Fibroblast of lung (primary cell): ENCODE measurements at regions not wholly inside any gene's neighbourhood (a gene's known extent, or its start where the extent isn't known, plus 50 kb on each side); places are given as distances from the start of the nearest gene placed in this dataset.
A peak's percentile ranks its signal among the peaks of the same experiment; 100 is the strongest.

ENCODE experiments used
- DNase-seq, 2 donors: peaks; one replicate each; pipeline versions ENCODE4 v3.0.0 to v3.0.0-alpha.2; 2010; ENCODE audit warnings: low read depth in 2 of 2
- H2AFZ ChIP-seq: 2 replicates; pipeline ENCODE4 v1.5.1; 2012; ENCODE audit warnings: low read length, control low read depth, inconsistent platforms
- H3K27ac ChIP-seq: 2 replicates; pipeline ENCODE4 v1.5.1; 2011; ENCODE audit warnings: low read length, control low read depth; ENCODE audit not compliant: insufficient read depth
- H3K27me3 ChIP-seq: 2 replicates; pipeline ENCODE4 v1.5.1; 2011; ENCODE audit warnings: mild to moderate bottlenecking, low read length; ENCODE audit not compliant: control insufficient read depth, insufficient read depth
- H3K36me3 ChIP-seq: 2 replicates; pipeline ENCODE4 v1.5.1; 2011; ENCODE audit warnings: low read length; ENCODE audit not compliant: control insufficient read depth, insufficient read depth
- H3K4me1 ChIP-seq: 2 replicates; pipeline ENCODE4 v1.5.1; 2011; ENCODE audit warnings: low read length; ENCODE audit not compliant: control insufficient read depth, insufficient read depth; ENCODE audit errors: extremely low read depth
- H3K4me2 ChIP-seq: 2 replicates; pipeline ENCODE4 v1.5.1; 2011; ENCODE audit warnings: low read length, control low read depth; ENCODE audit not compliant: insufficient read depth; ENCODE audit errors: extremely low read depth
- H3K4me3 ChIP-seq, 4 experiments: fragments of 200-600 bp in 1 of 4; sonication (generic) in 1 of 4; replicated peaks in 1 of 4; 2 replicates each; pipeline ENCODE4 v1.5.1; 2011 to 2016; ENCODE audit warnings: low read length in 4 of 4, low read depth in 3 of 4, mild to moderate bottlenecking in 3 of 4, control low read depth in 2 of 4, inconsistent platforms in 1 of 4, mixed read lengths in 1 of 4; ENCODE audit not compliant: insufficient read depth in 1 of 4; ENCODE audit errors: control extremely low read depth in 1 of 4
- H3K79me2 ChIP-seq: 2 replicates; pipeline ENCODE4 v1.5.1; 2012; ENCODE audit warnings: mild to moderate bottlenecking, low read length, inconsistent platforms; ENCODE audit not compliant: control insufficient read depth, insufficient read depth
- H3K9ac ChIP-seq: 2 replicates; pipeline ENCODE4 v1.5.1; 2011; ENCODE audit warnings: mild to moderate bottlenecking, low read length, control low read depth; ENCODE audit not compliant: insufficient read depth
- H3K9me3 ChIP-seq: 2 replicates; pipeline ENCODE4 v1.5.1; 2012; ENCODE audit warnings: low read depth, low read length; ENCODE audit not compliant: control insufficient read depth, insufficient read depth
- H4K20me1 ChIP-seq: 2 replicates; pipeline ENCODE4 v1.5.1; 2011; ENCODE audit warnings: low read length; ENCODE audit not compliant: control insufficient read depth, insufficient read depth; ENCODE audit errors: extremely low read depth
- EZH2 ChIP-seq: IDR thresholded peaks from 2 replicates; pipeline ENCODE4 v1.5.1; 2012; ENCODE audit warnings: low read length, control low read depth, mild to moderate bottlenecking; ENCODE audit errors: missing control alignments
- TF ChIP-seq, protein P1 (sequence below), 2 donors: IDR thresholded peaks in 1 of 2; conservative IDR thresholded peaks in 1 of 2; 1 replicate in 1 of 2; 2 replicates in 1 of 2; pipeline ENCODE4 v1.5.1; 2011 to 2012; ENCODE audit warnings: low read length in 2 of 2, control low read depth in 1 of 2, inconsistent platforms in 1 of 2, low read depth in 1 of 2, mild to moderate bottlenecking in 1 of 2

- no peaks in the 10 kb centered on the region for H3K9me3 ChIP-seq
- no peak overlapping the region for H3K27ac ChIP-seq
- no peaks in the 10 kb centered on the region for H3K36me3 ChIP-seq
- no peak for DNase-seq
- H3K27me3 ChIP-seq: peaks cover 5% of the 10 kb centered on the region
- H3K4me2 ChIP-seq: no peak overlapping the region
- H3K4me3 ChIP-seq: no peak overlapping the region
- TF ChIP-seq, protein P1, sequence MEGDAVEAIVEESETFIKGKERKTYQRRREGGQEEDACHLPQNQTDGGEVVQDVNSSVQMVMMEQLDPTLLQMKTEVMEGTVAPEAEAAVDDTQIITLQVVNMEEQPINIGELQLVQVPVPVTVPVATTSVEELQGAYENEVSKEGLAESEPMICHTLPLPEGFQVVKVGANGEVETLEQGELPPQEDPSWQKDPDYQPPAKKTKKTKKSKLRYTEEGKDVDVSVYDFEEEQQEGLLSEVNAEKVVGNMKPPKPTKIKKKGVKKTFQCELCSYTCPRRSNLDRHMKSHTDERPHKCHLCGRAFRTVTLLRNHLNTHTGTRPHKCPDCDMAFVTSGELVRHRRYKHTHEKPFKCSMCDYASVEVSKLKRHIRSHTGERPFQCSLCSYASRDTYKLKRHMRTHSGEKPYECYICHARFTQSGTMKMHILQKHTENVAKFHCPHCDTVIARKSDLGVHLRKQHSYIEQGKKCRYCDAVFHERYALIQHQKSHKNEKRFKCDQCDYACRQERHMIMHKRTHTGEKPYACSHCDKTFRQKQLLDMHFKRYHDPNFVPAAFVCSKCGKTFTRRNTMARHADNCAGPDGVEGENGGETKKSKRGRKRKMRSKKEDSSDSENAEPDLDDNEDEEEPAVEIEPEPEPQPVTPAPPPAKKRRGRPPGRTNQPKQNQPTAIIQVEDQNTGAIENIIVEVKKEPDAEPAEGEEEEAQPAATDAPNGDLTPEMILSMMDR (conservative IDR thresholded peaks at IDR 0.05 in 1 of 2, IDR thresholded peaks at IDR 0.05 in 1 of 2; ENCODE audit: low read depth in 1 of 2, low read length in 2 of 2): no peak
- no peak for TF ChIP-seq EZH2
- no peaks in the 10 kb centered on the region for H3K79me2 ChIP-seq
- no peak overlapping the region for H3K9ac ChIP-seq
- H2AFZ ChIP-seq: no peak overlapping the region
- no peaks in the 10 kb centered on the region for H3K4me1 ChIP-seq
- H4K20me1 ChIP-seq: no peaks in the 10 kb centered on the region
These were observed 212.6 kb downstream of the CLIC5 start for GRCh38 chr6:45803071-45803470.

DNA sequence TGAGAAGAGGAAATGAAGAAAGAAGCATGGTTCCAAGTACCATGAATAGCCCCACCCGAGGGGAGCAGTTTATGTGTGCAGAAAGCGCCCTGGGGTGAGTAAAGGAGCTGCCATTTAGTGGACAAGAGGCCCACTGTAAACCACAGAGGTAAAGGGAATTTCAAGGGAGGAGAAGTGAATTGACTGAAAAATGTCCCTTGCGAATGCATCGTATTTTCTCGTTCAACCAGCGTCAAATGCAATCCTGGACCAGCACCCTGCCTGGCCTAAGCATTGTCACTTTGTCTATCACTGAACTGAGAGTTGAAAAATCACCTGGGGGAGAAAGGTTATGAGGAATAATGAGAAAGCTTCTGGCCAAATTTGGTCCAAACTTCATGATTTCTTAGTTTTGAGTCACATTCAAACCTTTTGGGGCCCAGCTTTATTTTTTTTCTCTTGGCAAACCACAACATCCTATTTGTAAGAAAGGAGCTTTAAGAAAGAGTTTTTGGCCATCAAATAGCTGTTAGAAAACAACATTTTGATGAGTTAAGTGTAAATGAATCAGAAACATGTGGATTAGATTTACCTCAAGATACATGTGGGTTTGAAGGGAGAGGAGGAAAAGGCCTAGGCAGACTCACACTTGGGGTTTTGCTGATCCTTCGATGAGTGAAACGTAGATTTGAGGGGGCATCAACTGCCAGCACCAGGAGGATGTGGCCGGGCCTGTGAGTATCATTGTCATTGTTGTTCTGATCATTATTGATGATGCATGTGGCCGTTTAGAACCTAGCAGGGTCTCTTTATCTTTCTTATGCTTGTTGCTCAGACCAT is 214.0 kb downstream of the CLIC5 start:
- peak in 1 of 2 donors; percentile 36 for DNase-seq
- no peaks in the 10 kb centered on the region for H3K9me3 ChIP-seq
- H3K36me3 ChIP-seq: no peaks in the 10 kb centered on the region
- no peak overlapping the region for H3K27ac ChIP-seq
- peaks cover 4% of the 10 kb centered on the region for H3K27me3 ChIP-seq
- no peaks in the 10 kb centered on the region for H3K79me2 ChIP-seq
- H3K4me2 ChIP-seq: no peak overlapping the region
- H2AFZ ChIP-seq: no peak overlapping the region
- TF ChIP-seq, protein P1 (conservative IDR thresholded peaks at IDR 0.05 in 1 of 2, IDR thresholded peaks at IDR 0.05 in 1 of 2; ENCODE audit: low read depth in 1 of 2, low read length in 2 of 2): no peak
- TF ChIP-seq EZH2: no peak
- no peak overlapping the region for H3K9ac ChIP-seq
- no peaks in the 10 kb centered on the region for H3K4me1 ChIP-seq
- H3K4me3 ChIP-seq: no peak overlapping the region
- H4K20me1 ChIP-seq: no peaks in the 10 kb centered on the region

DNA sequence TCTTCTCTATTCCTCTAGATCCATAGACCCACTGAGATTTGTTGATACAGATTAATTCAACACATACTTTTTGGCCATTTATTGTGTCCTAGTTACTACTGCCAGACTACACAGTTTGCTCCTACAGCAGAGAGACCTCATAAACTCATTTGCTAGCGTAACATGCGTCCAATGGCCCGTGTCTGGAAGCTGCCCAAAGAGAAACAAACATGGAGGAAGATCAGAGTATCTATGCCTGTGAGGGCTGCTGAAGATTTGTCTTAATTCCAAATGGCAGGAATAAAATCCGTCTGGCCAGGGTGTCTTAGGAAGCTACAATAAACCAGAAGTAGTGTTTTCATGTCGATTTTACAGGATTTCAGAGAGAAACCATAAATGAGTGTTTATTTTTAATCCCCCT is 214.7 kb downstream of the CLIC5 start:
- TF ChIP-seq, protein P1 (conservative IDR thresholded peaks at IDR 0.05 in 1 of 2, IDR thresholded peaks at IDR 0.05 in 1 of 2; ENCODE audit: low read depth in 1 of 2, low read length in 2 of 2): no peak
- no peak for TF ChIP-seq EZH2
- no peaks in the 10 kb centered on the region for H3K9me3 ChIP-seq
- no peak overlapping the region for H3K27ac ChIP-seq
- H2AFZ ChIP-seq: no peak overlapping the region
- H3K36me3 ChIP-seq: no peaks in the 10 kb centered on the region
- H3K4me3 ChIP-seq: no peak overlapping the region
- H3K9ac ChIP-seq: no peak overlapping the region
- H3K4me1 ChIP-seq: no peaks in the 10 kb centered on the region
- H4K20me1 ChIP-seq: no peaks in the 10 kb centered on the region
- H3K27me3 ChIP-seq: peaks cover 4% of the 10 kb centered on the region
- no peaks in the 10 kb centered on the region for H3K79me2 ChIP-seq
- H3K4me2 ChIP-seq: no peak overlapping the region
- DNase-seq: no peak
